Smooth muscle cell (in vitro differentiated cells): ENCODE measurements at regions not wholly inside any gene's neighbourhood (a gene's known extent, or its start where the extent isn't known, plus 50 kb on each side); places are given as distances from the start of the nearest gene placed in this dataset.

Source experiments
- DNase-seq: peaks from one replicate; lab custom pipeline; 2025; ENCODE audit not compliant: unreplicated experiment; lab: John Stamatoyannopoulos, UW
- H2AFZ ChIP-seq: fragments of 200-600 bp; sonication (generic); 2 replicates; pipeline ENCODE4 v1.6.0; 2016; ENCODE audit warnings: antibody characterized with exemption, low read depth, mild to moderate bottlenecking
- H3F3A ChIP-seq: fragments of 200-600 bp; sonication (generic); 2 replicates; pipeline ENCODE4 v1.6.0; 2017; ENCODE audit warnings: antibody characterized with exemption, low read depth
- H3K27ac ChIP-seq: fragments of 200-600 bp; sonication (generic); 2 replicates; pipeline ENCODE4 v1.5.1; 2016; ENCODE audit warnings: low read depth, mild to moderate bottlenecking
- H3K27me3 ChIP-seq: fragments of 200-600 bp; sonication (generic); 2 replicates; pipeline ENCODE4 v1.6.1; 2016; ENCODE audit warnings: low read depth, mild to moderate bottlenecking
- H3K36me3 ChIP-seq: fragments of 200-600 bp; sonication (generic); 2 replicates; pipeline ENCODE4 v1.5.1; 2016; ENCODE audit warnings: low read depth
- H3K4me1 ChIP-seq: fragments of 200-600 bp; sonication (generic); 2 replicates; pipeline ENCODE4 v1.5.1; 2016; ENCODE audit warnings: low read depth
- H3K4me2 ChIP-seq: fragments of 200-600 bp; sonication (generic); 2 replicates; pipeline ENCODE4 v1.6.0; 2016; ENCODE audit warnings: mild to moderate bottlenecking
- H3K4me3 ChIP-seq: fragments of 200-600 bp; sonication (generic); 2 replicates; pipeline ENCODE4 v1.5.1; 2016; ENCODE audit warnings: mild to moderate bottlenecking
- H3K79me2 ChIP-seq: fragments of 200-600 bp; sonication (generic); 2 replicates; pipeline ENCODE4 v1.6.0; 2016; ENCODE audit warnings: low read depth, mild to moderate bottlenecking
- H3K9ac ChIP-seq: fragments of 200-600 bp; sonication (generic); 2 replicates; pipeline ENCODE4 v1.6.0; 2016; ENCODE audit warnings: low read depth
- H3K9me3 ChIP-seq: fragments of 200-600 bp; sonication (generic); replicated peaks from 2 replicates; pipeline ENCODE4 v1.5.1; 2016; ENCODE audit warnings: low read depth
- H4K20me1 ChIP-seq: fragments of 200-600 bp; sonication (generic); 2 replicates; pipeline ENCODE4 v1.6.0; 2016; ENCODE audit warnings: low read depth
- WGBS: methylation state at CpG from one replicate; pipeline ENCODE4 v1.1.7; 2016; ENCODE audit warnings: low lambda C conversion rate; 5-methylcytosine and 5-hydroxymethylcytosine counted together
- TF ChIP-seq, protein P1 (sequence below): fragments of 200-600 bp; sonication (generic); IDR thresholded peaks from 2 replicates; pipeline ENCODE4 v1.5.1; 2017; ENCODE audit warnings: borderline replicate concordance, mild to moderate bottlenecking, antibody characterized with exemption; ENCODE audit not compliant: insufficient read depth, poor library complexity, severe bottlenecking

DNA sequence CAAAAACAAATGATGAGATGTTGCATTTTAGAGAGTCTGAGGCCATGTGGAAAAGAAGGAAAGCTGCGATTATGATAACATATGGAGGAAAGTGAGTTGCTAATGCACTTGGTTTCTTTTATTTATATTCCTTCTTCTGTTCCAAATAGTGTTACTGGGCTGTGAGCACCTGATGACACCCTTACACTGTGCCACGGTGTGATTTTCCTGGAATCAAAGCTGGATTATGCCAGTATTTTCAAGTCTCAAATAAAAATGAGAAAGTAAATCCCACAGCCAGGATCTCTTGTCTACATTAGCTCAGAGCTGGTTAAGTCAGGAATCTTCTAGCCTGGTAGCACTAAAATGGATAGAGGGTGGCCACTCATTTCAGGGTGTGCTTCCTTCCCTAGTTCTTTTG lies 670.8 kb downstream of the TDRD15 start:
- TF ChIP-seq, protein P1, sequence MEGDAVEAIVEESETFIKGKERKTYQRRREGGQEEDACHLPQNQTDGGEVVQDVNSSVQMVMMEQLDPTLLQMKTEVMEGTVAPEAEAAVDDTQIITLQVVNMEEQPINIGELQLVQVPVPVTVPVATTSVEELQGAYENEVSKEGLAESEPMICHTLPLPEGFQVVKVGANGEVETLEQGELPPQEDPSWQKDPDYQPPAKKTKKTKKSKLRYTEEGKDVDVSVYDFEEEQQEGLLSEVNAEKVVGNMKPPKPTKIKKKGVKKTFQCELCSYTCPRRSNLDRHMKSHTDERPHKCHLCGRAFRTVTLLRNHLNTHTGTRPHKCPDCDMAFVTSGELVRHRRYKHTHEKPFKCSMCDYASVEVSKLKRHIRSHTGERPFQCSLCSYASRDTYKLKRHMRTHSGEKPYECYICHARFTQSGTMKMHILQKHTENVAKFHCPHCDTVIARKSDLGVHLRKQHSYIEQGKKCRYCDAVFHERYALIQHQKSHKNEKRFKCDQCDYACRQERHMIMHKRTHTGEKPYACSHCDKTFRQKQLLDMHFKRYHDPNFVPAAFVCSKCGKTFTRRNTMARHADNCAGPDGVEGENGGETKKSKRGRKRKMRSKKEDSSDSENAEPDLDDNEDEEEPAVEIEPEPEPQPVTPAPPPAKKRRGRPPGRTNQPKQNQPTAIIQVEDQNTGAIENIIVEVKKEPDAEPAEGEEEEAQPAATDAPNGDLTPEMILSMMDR: no peak
- H3K4me3 ChIP-seq: no peak overlapping the region
- DNase-seq: no peak
- no peaks in the 10 kb centered on the region for H3K79me2 ChIP-seq
- no peaks in the 10 kb centered on the region for H3F3A ChIP-seq
- no peaks in the 10 kb centered on the region for H4K20me1 ChIP-seq
- no peak overlapping the region for H3K27ac ChIP-seq
- no peaks in the 10 kb centered on the region for H3K9me3 ChIP-seq
- no peaks in the 10 kb centered on the region for H3K4me1 ChIP-seq
- H3K9ac ChIP-seq: no peak overlapping the region
- 86% methylated on average over 2 of the region's 2 CpGs for WGBS
- H2AFZ ChIP-seq: no peak overlapping the region
- no peaks in the 10 kb centered on the region for H3K36me3 ChIP-seq
- H3K27me3 ChIP-seq: peaks cover 8% of the 10 kb centered on the region
- H3K4me2 ChIP-seq: no peak overlapping the region

- 79% methylated on average over 1 of the region's 1 CpG for WGBS
These were observed 676.6 kb downstream of the TDRD15 start for GRCh38 chr2:21800356-21800755.

GRCh38 chr2:21803550-21803949 lies 679.8 kb downstream of the TDRD15 start:
- TF ChIP-seq, protein P1: no peak
- no peak for DNase-seq
- Histone ChIP-seq H3K79me2 (no peaks in the 10 kb centered on the region), H3K36me3 (no peaks in the 10 kb centered on the region), H3K27me3 (peaks cover 4% of the 10 kb centered on the region), H3F3A (no peaks in the 10 kb centered on the region), H2AFZ (no peak overlapping the region), H3K4me3 (no peak overlapping the region), H3K9ac (no peak overlapping the region), H3K9me3 (no peaks in the 10 kb centered on the region), H3K4me1 (no peaks in the 10 kb centered on the region), H3K27ac (no peak overlapping the region), H4K20me1 (no peaks in the 10 kb centered on the region), H3K4me2 (no peak overlapping the region)
- 82% methylated on average over 3 of the region's 3 CpGs for WGBS

More at GRCh38 chr2:21800356-21800755, 676.6 kb downstream of the TDRD15 start:
- Histone ChIP-seq H3K27ac (no peak overlapping the region), H2AFZ (no peak overlapping the region), H3K9me3 (no peaks in the 10 kb centered on the region), H3K79me2 (no peaks in the 10 kb centered on the region), H3K9ac (no peak overlapping the region), H3K27me3 (peaks cover 4% of the 10 kb centered on the region), H4K20me1 (no peaks in the 10 kb centered on the region), H3K4me3 (no peak overlapping the region), H3K4me1 (no peaks in the 10 kb centered on the region), H3K4me2 (no peak overlapping the region), H3K36me3 (no peaks in the 10 kb centered on the region), H3F3A (no peaks in the 10 kb centered on the region)
- DNase-seq: no peak
- TF ChIP-seq, protein P1: no peak

GRCh38 chr2:21804151-21804550 lies 680.4 kb downstream of the TDRD15 start:
- H3K36me3 ChIP-seq: no peaks in the 10 kb centered on the region
- no peak overlapping the region for H3K27ac ChIP-seq
- WGBS: 80% methylated on average over 3 of the region's 3 CpGs
- H3F3A ChIP-seq: no peaks in the 10 kb centered on the region
- H3K4me3 ChIP-seq: no peak overlapping the region
- peaks cover 4% of the 10 kb centered on the region for H3K27me3 ChIP-seq
- no peaks in the 10 kb centered on the region for H3K79me2 ChIP-seq
- H4K20me1 ChIP-seq: no peaks in the 10 kb centered on the region
- no peak overlapping the region for H2AFZ ChIP-seq
- TF ChIP-seq, protein P1: no peak
- H3K9ac ChIP-seq: no peak overlapping the region
- no peak overlapping the region for H3K4me2 ChIP-seq
- H3K4me1 ChIP-seq: no peaks in the 10 kb centered on the region
- no peak for DNase-seq
- no peaks in the 10 kb centered on the region for H3K9me3 ChIP-seq
